A549 (cell line): ENCODE measurements at regions not wholly inside any gene's neighbourhood (a gene's known extent, or its start where the extent isn't known, plus 50 kb on each side); places are given as distances from the start of the nearest gene placed in this dataset.

Experiments used
- POLR2AphosphoS2 ChIP-seq: conservative IDR thresholded peaks from 2 replicates; pipeline ENCODE4 v1.6.1; 2012; ENCODE audit warnings: low read length, improper control_type of control experiment, inconsistent platforms
- RCOR1 ChIP-seq: fragments of 150-350 bp; IDR thresholded peaks from 2 replicates; pipeline ENCODE4 v1.6.1; 2014; ENCODE audit warnings: antibody characterized with exemption, low read length, low read depth
- TF ChIP-seq, protein P1 (sequence below): fragments of >200 bp; sonication (Bioruptor Twin); formaldehyde crosslinking; IDR thresholded peaks from 3 replicates; pipeline ENCODE4 v1.5.1; 2016
- TF ChIP-seq, protein P2 (sequence below): fragments of 200-600 bp; sonication (generic); IDR thresholded peaks from 2 replicates; pipeline ENCODE4 v1.6.1; 2016; ENCODE audit warnings: antibody characterized with exemption, mild to moderate bottlenecking, moderate library complexity
- TF ChIP-seq, protein P3 (sequence below): fragments of 250-450 bp; sonication (Bioruptor Pico); IDR thresholded peaks from 2 replicates; pipeline ENCODE4 v1.5.0; 2021; ENCODE audit warnings: mild to moderate bottlenecking, moderate library complexity, borderline replicate concordance

DNA sequence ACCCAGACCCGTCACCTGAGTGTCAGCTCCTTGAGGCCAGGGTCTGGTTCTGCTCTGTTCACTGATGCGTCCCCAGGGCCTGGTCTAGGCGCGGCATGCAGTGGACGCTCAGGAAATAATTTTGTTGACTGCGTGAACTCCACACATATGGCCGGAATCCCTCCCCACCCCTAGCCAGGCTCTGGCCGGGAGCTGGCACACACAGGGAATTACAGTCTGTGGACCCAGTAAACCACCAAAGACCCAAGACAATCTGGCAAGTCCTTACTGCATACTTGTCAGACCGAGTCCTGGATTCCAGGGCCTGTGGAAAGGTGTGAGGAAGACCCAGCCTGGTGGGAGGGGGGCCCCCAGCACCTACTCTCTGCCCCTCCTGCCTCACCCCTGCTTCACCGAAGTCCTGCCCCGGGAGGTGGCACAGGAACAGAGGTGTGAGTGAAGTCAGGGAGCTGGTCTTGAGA, 113.0 kb upstream of the IER5L start:
- TF ChIP-seq, protein P1, sequence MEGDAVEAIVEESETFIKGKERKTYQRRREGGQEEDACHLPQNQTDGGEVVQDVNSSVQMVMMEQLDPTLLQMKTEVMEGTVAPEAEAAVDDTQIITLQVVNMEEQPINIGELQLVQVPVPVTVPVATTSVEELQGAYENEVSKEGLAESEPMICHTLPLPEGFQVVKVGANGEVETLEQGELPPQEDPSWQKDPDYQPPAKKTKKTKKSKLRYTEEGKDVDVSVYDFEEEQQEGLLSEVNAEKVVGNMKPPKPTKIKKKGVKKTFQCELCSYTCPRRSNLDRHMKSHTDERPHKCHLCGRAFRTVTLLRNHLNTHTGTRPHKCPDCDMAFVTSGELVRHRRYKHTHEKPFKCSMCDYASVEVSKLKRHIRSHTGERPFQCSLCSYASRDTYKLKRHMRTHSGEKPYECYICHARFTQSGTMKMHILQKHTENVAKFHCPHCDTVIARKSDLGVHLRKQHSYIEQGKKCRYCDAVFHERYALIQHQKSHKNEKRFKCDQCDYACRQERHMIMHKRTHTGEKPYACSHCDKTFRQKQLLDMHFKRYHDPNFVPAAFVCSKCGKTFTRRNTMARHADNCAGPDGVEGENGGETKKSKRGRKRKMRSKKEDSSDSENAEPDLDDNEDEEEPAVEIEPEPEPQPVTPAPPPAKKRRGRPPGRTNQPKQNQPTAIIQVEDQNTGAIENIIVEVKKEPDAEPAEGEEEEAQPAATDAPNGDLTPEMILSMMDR, result no peak
- TF ChIP-seq, protein P2, sequence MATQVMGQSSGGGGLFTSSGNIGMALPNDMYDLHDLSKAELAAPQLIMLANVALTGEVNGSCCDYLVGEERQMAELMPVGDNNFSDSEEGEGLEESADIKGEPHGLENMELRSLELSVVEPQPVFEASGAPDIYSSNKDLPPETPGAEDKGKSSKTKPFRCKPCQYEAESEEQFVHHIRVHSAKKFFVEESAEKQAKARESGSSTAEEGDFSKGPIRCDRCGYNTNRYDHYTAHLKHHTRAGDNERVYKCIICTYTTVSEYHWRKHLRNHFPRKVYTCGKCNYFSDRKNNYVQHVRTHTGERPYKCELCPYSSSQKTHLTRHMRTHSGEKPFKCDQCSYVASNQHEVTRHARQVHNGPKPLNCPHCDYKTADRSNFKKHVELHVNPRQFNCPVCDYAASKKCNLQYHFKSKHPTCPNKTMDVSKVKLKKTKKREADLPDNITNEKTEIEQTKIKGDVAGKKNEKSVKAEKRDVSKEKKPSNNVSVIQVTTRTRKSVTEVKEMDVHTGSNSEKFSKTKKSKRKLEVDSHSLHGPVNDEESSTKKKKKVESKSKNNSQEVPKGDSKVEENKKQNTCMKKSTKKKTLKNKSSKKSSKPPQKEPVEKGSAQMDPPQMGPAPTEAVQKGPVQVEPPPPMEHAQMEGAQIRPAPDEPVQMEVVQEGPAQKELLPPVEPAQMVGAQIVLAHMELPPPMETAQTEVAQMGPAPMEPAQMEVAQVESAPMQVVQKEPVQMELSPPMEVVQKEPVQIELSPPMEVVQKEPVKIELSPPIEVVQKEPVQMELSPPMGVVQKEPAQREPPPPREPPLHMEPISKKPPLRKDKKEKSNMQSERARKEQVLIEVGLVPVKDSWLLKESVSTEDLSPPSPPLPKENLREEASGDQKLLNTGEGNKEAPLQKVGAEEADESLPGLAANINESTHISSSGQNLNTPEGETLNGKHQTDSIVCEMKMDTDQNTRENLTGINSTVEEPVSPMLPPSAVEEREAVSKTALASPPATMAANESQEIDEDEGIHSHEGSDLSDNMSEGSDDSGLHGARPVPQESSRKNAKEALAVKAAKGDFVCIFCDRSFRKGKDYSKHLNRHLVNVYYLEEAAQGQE, result no peak
- TF ChIP-seq, protein P3, sequence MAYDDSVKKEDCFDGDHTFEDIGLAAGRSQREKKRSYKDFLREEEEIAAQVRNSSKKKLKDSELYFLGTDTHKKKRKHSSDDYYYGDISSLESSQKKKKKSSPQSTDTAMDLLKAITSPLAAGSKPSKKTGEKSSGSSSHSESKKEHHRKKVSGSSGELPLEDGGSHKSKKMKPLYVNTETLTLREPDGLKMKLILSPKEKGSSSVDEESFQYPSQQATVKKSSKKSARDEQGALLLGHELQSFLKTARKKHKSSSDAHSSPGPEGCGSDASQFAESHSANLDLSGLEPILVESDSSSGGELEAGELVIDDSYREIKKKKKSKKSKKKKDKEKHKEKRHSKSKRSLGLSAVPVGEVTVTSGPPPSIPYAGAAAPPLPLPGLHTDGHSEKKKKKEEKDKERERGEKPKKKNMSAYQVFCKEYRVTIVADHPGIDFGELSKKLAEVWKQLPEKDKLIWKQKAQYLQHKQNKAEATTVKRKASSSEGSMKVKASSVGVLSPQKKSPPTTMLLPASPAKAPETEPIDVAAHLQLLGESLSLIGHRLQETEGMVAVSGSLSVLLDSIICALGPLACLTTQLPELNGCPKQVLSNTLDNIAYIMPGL, result no peak
- no peak for TF ChIP-seq POLR2AphosphoS2
- no peak for TF ChIP-seq RCOR1
